Loucy (cell line): ENCODE measurements at regions not wholly inside any gene's neighbourhood (a gene's known extent, or its start where the extent isn't known, plus 50 kb on each side); places are given as distances from the start of the nearest gene placed in this dataset.

Source experiments
- EZH2phosphoT487 ChIP-seq: fragments of 200-600 bp; IDR thresholded peaks from 2 replicates; pipeline ENCODE4 v1.6.1; 2018; ENCODE audit warnings: antibody characterized with exemption, mild to moderate bottlenecking, moderate library complexity, borderline replicate concordance
- TF ChIP-seq, protein P1 (sequence below): fragments of 200-600 bp; sonication (generic); conservative IDR thresholded peaks from 2 replicates; pipeline ENCODE4 v1.5.1; 2014; ENCODE audit warnings: mild to moderate bottlenecking, antibody characterized with exemption, low read length

- no peak for TF ChIP-seq EZH2phosphoT487
- TF ChIP-seq, protein P1, sequence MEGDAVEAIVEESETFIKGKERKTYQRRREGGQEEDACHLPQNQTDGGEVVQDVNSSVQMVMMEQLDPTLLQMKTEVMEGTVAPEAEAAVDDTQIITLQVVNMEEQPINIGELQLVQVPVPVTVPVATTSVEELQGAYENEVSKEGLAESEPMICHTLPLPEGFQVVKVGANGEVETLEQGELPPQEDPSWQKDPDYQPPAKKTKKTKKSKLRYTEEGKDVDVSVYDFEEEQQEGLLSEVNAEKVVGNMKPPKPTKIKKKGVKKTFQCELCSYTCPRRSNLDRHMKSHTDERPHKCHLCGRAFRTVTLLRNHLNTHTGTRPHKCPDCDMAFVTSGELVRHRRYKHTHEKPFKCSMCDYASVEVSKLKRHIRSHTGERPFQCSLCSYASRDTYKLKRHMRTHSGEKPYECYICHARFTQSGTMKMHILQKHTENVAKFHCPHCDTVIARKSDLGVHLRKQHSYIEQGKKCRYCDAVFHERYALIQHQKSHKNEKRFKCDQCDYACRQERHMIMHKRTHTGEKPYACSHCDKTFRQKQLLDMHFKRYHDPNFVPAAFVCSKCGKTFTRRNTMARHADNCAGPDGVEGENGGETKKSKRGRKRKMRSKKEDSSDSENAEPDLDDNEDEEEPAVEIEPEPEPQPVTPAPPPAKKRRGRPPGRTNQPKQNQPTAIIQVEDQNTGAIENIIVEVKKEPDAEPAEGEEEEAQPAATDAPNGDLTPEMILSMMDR, result no peak
Measured at GRCh38 chr12:92602476-92602875, 100.3 kb upstream of the PLEKHG7 start.
